Pancreas (tissue), 10 donors: ENCODE measurements at regions not wholly inside any gene's neighbourhood (a gene's known extent, or its start where the extent isn't known, plus 50 kb on each side); places are given as distances from the start of the nearest gene placed in this dataset.

Source experiments
- ATAC-seq, 4 donors: fragments of 200-7000 bp; cut with Tn5 transposase; one replicate each; pipeline versions ENCODE4 v1.8.0 to v1.9.1; 2020; ENCODE audit warnings: mild to moderate bottlenecking in 4 of 4, moderate library complexity in 4 of 4
- DNase-seq, 6 donors: peaks; one replicate each; pipeline ENCODE4 v3.0.0-alpha.2; 2020
- FAIRE-seq: peaks from 2 replicates; lab custom pipeline; 2012; peaks lifted over from hg19 to GRCh38; lab: Jason Lieb, UNC
- H3K27ac ChIP-seq, 4 donors: fragments of 200-600 bp; sonication (generic); 1 replicate in 3 of 4; 2 replicates in 1 of 4; pipeline versions ENCODE4 v1.5.0 to v1.8.0; 2020
- H3K27me3 ChIP-seq, 4 donors: fragments of 200-600 bp; one replicate each; pipeline ENCODE4 v1.8.0; 2021
- H3K36me3 ChIP-seq, 3 donors: fragments of 200-600 bp; sonication (generic) in 1 of 3; one replicate each; pipeline versions ENCODE4 v1.5.0 to v1.8.0; 2020 to 2021
- H3K4me1 ChIP-seq, 3 donors: fragments of 200-600 bp; one replicate each; pipeline ENCODE4 v1.8.0; 2021
- H3K4me3 ChIP-seq, 4 donors: fragments of 200-600 bp; sonication (generic) in 2 of 4; one replicate each; pipeline versions ENCODE4 v1.5.0 to v1.8.0; 2020 to 2021
- H3K9me3 ChIP-seq, 4 donors: fragments of 200-600 bp; one replicate each; pipeline ENCODE4 v1.8.0; 2021
- WGBS, 2 donors: extraction: QIAGEN DNeasy Blood & Tissue Kit; methylation state at CpG; one replicate each; pipeline ENCODE4 v1.1.7; 2013; 5-methylcytosine and 5-hydroxymethylcytosine counted together
- intact Hi-C, 3 donors: fragments of 100-400 bp; cut with DNase I; formaldehyde crosslinking; loops; one replicate each; pipeline versions ENCODE4 v1.11.1 to v1.14.2; 2022
- TF ChIP-seq, protein P1 (sequence below), 4 donors: fragments of 200-600 bp; sonication (generic) in 3 of 4; IDR thresholded peaks; one replicate each; pipeline versions ENCODE4 v1.5.0 to v1.8.0; 2021; ENCODE audit warnings: antibody characterized with exemption in 4 of 4
- donor health status: healthy with polysubstance abuse.
- donor health status: DM: no; HTN: no; CAD: no; lungs with moderate emphysema.
- donor health status: DM: no; HTN: no; CAD: no.
- donor health status: control.
- donor health status: control.
- donor health status: Bipolar disorder and iron deficiency.
- donor health status: DM: yes; HTN: yes; CAD: no.
- donor health status: DM: no; HTN: no; CAD: no.
- donor health status: DM: no; HTN: no; CAD: no.
- donor health status: DM: yes; HTN: yes; CAD: no.

DNA sequence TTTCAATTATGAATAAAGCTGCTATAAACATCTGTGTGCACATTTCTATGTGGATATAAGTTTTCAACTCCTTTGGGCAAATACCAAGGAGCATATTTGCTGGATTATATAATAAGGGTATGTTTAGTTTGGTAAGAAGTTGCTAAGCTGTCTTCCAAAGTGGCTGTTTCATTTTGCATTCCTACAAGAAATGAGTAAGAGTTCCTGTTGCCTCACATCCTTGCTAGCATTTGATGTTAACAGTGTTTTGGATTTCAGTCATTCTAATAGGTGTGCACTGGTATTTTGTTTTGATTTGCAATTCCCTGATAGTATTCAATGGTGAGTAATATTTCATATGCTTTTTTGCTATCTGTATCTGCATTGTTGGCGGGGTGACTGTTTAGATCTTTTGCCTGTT, 120.7 kb upstream of the MDFIC2 start:
- intact Hi-C loops, result no loop called here
- no peak overlapping the region for H3K4me3 ChIP-seq
- H3K27me3 ChIP-seq, result no peaks in the 10 kb centered on the region
- no peak for FAIRE-seq
- H3K36me3 ChIP-seq, result no peaks in the 10 kb centered on the region
- no peaks in the 10 kb centered on the region for H3K4me1 ChIP-seq
- no peak overlapping the region for H3K27ac ChIP-seq
- no peaks in the 10 kb centered on the region for H3K9me3 ChIP-seq
- no peak for ATAC-seq
- DNase-seq, result no peak
- 87 to 97% methylated on average over 1 of the region's 1 CpG for WGBS, 2 donors
- TF ChIP-seq, protein P1, sequence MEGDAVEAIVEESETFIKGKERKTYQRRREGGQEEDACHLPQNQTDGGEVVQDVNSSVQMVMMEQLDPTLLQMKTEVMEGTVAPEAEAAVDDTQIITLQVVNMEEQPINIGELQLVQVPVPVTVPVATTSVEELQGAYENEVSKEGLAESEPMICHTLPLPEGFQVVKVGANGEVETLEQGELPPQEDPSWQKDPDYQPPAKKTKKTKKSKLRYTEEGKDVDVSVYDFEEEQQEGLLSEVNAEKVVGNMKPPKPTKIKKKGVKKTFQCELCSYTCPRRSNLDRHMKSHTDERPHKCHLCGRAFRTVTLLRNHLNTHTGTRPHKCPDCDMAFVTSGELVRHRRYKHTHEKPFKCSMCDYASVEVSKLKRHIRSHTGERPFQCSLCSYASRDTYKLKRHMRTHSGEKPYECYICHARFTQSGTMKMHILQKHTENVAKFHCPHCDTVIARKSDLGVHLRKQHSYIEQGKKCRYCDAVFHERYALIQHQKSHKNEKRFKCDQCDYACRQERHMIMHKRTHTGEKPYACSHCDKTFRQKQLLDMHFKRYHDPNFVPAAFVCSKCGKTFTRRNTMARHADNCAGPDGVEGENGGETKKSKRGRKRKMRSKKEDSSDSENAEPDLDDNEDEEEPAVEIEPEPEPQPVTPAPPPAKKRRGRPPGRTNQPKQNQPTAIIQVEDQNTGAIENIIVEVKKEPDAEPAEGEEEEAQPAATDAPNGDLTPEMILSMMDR (IDR thresholded peaks at IDR 0.05), result no peak

DNA sequence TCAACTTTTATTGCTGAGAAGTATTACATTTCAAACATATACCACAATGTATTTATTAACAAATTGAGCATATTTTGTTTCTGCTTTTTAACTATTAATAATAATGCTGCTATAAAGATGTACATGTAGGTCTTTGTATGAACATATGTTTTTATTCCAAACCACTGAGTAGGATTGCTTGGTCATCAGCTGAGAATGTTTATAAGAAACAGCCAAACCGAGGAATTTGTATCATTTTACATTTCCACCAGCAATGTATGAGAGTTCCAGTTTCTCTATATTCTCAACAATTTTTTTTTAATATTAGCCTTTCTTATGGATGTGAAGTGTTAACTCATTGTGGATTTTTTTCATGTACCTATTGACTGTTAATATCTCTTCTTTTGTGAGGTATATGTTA, 119.5 kb upstream of the MDFIC2 start:
- ATAC-seq, result no peak
- Histone ChIP-seq H3K4me3 (no peak overlapping the region), H3K36me3 (no peaks in the 10 kb centered on the region), H3K4me1 (no peaks in the 10 kb centered on the region), H3K27ac (no peak overlapping the region), H3K27me3 (no peaks in the 10 kb centered on the region), H3K9me3 (no peaks in the 10 kb centered on the region)
- no peak for DNase-seq
- intact Hi-C loops, result no loop called here
- no peak for FAIRE-seq
- 76 to 92% methylated on average over 1 of the region's 1 CpG for WGBS, 2 donors
- TF ChIP-seq, protein P1 (IDR thresholded peaks at IDR 0.05), result no peak

DNA sequence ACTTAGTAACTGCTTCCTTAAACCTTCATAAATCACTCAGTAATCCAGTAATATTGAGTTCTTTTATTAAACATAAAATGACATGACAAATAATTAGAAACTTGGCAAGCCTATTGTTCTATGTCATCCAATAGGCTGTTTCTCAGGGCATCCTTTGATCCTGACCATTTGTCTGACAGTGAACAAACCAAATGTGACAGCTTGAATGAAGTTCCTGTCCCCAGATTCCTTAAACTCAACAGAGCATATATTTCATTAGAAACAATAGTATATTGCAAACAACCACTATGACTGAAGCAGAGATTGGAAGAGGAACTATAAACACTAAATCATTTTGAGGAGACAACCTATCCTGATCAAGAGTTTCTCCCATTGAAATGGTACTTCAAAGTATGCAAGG, 113.6 kb upstream of the MDFIC2 start:
- intact Hi-C loops, result no loop called here
- ATAC-seq, result no peak
- TF ChIP-seq, protein P1 (IDR thresholded peaks at IDR 0.05), result no peak
- no peaks in the 10 kb centered on the region for H3K27me3 ChIP-seq
- no peak for FAIRE-seq
- no peak overlapping the region for H3K27ac ChIP-seq
- H3K9me3 ChIP-seq, result no peaks in the 10 kb centered on the region
- no peak for DNase-seq
- H3K4me1 ChIP-seq, result no peaks in the 10 kb centered on the region
- no peak overlapping the region for H3K4me3 ChIP-seq
- H3K36me3 ChIP-seq, result no peaks in the 10 kb centered on the region

DNA sequence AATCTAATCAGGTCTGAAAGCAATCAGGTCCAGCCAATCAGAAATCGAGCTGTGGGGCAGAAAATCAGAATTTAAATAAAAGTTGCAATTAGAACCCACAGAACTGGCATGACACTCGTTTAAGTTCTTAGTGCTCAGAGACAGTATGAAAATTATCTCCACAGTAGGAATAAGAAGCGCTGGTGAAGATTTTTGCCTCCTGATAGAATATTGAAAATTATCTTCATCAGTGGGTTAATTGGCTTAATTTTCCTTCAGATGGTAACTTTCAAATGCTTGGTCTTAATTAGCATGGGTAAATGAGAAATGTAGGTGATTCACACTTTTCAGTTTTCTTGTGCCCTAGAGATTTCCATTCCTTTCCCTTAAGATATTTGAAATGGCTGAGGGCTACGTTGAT, 109.1 kb upstream of the MDFIC2 start:
- FAIRE-seq (no peak), DNase-seq (no peak), ATAC-seq (no peak)
- WGBS, 2 donors, result 62 to 63% methylated on average over 4 of the region's 4 CpGs
- Histone ChIP-seq H3K9me3 (no peaks in the 10 kb centered on the region), H3K4me3 (no peak overlapping the region), H3K27me3 (no peaks in the 10 kb centered on the region), H3K27ac (no peak overlapping the region), H3K4me1 (no peaks in the 10 kb centered on the region), H3K36me3 (no peaks in the 10 kb centered on the region)
- intact Hi-C loops, result no loop called here
- TF ChIP-seq, protein P1 (IDR thresholded peaks at IDR 0.05), result no peak

DNA sequence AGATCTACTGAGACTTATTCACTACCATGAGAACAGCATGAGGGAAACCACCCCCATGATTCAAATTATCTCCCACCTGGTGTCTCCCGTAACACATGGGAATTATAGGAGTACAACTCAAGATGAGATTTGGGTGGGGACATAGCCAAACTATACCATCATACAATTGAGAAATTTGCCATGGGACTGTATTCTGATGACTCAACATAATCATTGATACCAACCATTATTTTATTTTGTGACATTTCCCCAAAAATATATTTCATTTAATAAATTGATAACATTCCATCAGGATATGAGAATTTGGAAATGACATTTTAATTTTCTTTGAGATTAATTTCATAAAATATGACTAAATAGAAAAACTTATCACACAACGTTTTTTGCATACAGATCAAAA, 96.6 kb upstream of the MDFIC2 start:
- intact Hi-C loops, result no loop called here
- FAIRE-seq, result no peak
- Histone ChIP-seq H3K4me1 (no peaks in the 10 kb centered on the region), H3K27ac (no peak overlapping the region), H3K36me3 (no peaks in the 10 kb centered on the region), H3K9me3 (no peaks in the 10 kb centered on the region), H3K27me3 (no peaks in the 10 kb centered on the region), H3K4me3 (no peak overlapping the region)
- 69 to 74% methylated on average over 2 of the region's 2 CpGs for WGBS, 2 donors
- ATAC-seq, result no peak
- TF ChIP-seq, protein P1 (IDR thresholded peaks at IDR 0.05), result no peak
- no peak for DNase-seq
